Mesendoderm (in vitro differentiated cells): ENCODE measurements at regions not wholly inside any gene's neighbourhood (a gene's known extent, or its start where the extent isn't known, plus 50 kb on each side); places are given as distances from the start of the nearest gene placed in this dataset.

Experiments
- DNase-seq: peaks from one replicate; pipeline ENCODE4 v3.0.0; 2013
- H2AK5ac ChIP-seq: 2 replicates; pipeline ENCODE4 v1.6.1; 2013; ENCODE audit warnings: low read length, inconsistent platforms
- H2BK120ac ChIP-seq: 2 replicates; pipeline ENCODE4 v1.6.1; 2013; ENCODE audit warnings: low read depth, mild to moderate bottlenecking, low read length, moderate library complexity, mixed read lengths
- H2BK15ac ChIP-seq: replicated peaks from 2 replicates; pipeline ENCODE4 v1.6.1; 2013; ENCODE audit warnings: low read depth, mild to moderate bottlenecking, moderate library complexity
- H2BK5ac ChIP-seq: 2 replicates; pipeline ENCODE4 v1.6.1; 2013; ENCODE audit warnings: low read length, inconsistent platforms
- H3K18ac ChIP-seq: 2 replicates; pipeline ENCODE4 v1.6.1; 2013; ENCODE audit warnings: mild to moderate bottlenecking, low read length, mixed read lengths
- H3K23ac ChIP-seq: one replicate; pipeline ENCODE4 v1.6.1; 2013; ENCODE audit warnings: low read length
- H3K27ac ChIP-seq: 2 replicates; pipeline ENCODE4 v1.5.1; 2013; ENCODE audit warnings: low read depth, mild to moderate bottlenecking, inconsistent platforms, low read length, moderate library complexity
- H3K27me3 ChIP-seq: 2 replicates; pipeline ENCODE4 v1.6.1; 2013; ENCODE audit warnings: low read length, control low read depth, mild to moderate bottlenecking, inconsistent platforms; ENCODE audit not compliant: insufficient read depth, poor library complexity
- H3K36me3 ChIP-seq: 2 replicates; pipeline ENCODE4 v1.6.1; 2013; ENCODE audit warnings: low read length, inconsistent platforms; ENCODE audit not compliant: control insufficient read depth, insufficient read depth
- H3K4ac ChIP-seq: one replicate; pipeline ENCODE4 v1.6.1; 2013; ENCODE audit warnings: low read depth, mild to moderate bottlenecking, low read length, moderate library complexity
- H3K4me1 ChIP-seq: 2 replicates; pipeline ENCODE4 v1.6.1; 2013; ENCODE audit warnings: low read depth, low read length, inconsistent platforms; ENCODE audit not compliant: control insufficient read depth
- H3K4me2 ChIP-seq: 2 replicates; pipeline ENCODE4 v1.6.1; 2013; ENCODE audit warnings: low read length
- H3K4me3 ChIP-seq: 2 replicates; pipeline ENCODE4 v1.5.1; 2013; ENCODE audit warnings: mild to moderate bottlenecking, low read length
- H3K56ac ChIP-seq: one replicate; pipeline ENCODE4 v1.6.1; 2013; ENCODE audit warnings: low read length
- H3K79me1 ChIP-seq: 2 replicates; pipeline ENCODE4 v1.6.1; 2013; ENCODE audit warnings: low read length, inconsistent platforms
- H3K79me2 ChIP-seq: 2 replicates; pipeline ENCODE4 v1.6.1; 2013; ENCODE audit warnings: mild to moderate bottlenecking, low read length; ENCODE audit not compliant: control insufficient read depth, insufficient read depth
- H3K9ac ChIP-seq: 2 replicates; pipeline ENCODE4 v1.6.1; 2013; ENCODE audit warnings: low read length, inconsistent platforms
- H4K5ac ChIP-seq: one replicate; pipeline ENCODE4 v1.6.1; 2013; ENCODE audit warnings: low read length
- H4K8ac ChIP-seq: one replicate; pipeline ENCODE4 v1.6.1; 2013; ENCODE audit warnings: low read depth, mild to moderate bottlenecking, control low read depth, low read length, moderate library complexity
- WGBS: extraction: QIAGEN DNeasy Blood & Tissue Kit; methylation state at CpG from one replicate; pipeline ENCODE4 v1.1.7; 2013; ENCODE audit warnings: low lambda C conversion rate, missing lambda C conversion rate; ENCODE audit not compliant: insufficient coverage; ENCODE audit errors: extremely low coverage; 5-methylcytosine and 5-hydroxymethylcytosine counted together

- no peaks in the 10 kb centered on the region for H3K79me1 ChIP-seq
- H4K8ac ChIP-seq, result no peak overlapping the region
- peak overlapping the region; percentile 29 for H3K4me3 ChIP-seq
- H3K9ac ChIP-seq, result peak overlapping the region; percentile 69
- no peak overlapping the region for H2BK120ac ChIP-seq
- H4K5ac ChIP-seq, result no peak overlapping the region
- H3K27me3 ChIP-seq, result no peaks in the 10 kb centered on the region
- H2AK5ac ChIP-seq, result no peak overlapping the region
- peak overlapping the region; percentile 80 for H3K56ac ChIP-seq
- DNase-seq, result peak; percentile 79
- peak overlapping the region; percentile 20 for H3K18ac ChIP-seq
- no CpG with 5 or more reads among the region's 47 CpGs for WGBS
- H3K27ac ChIP-seq, result no peak overlapping the region
- H2BK15ac ChIP-seq, result no peak overlapping the region
- peak overlapping the region; percentile 57 for H3K23ac ChIP-seq
- no peak overlapping the region for H2BK5ac ChIP-seq
- H3K36me3 ChIP-seq, result no peaks in the 10 kb centered on the region
- H3K4ac ChIP-seq, result no peak overlapping the region
- H3K79me2 ChIP-seq, result no peaks in the 10 kb centered on the region
- peak overlapping the region; percentile 82 for H3K4me2 ChIP-seq
- no peaks in the 10 kb centered on the region for H3K4me1 ChIP-seq
Measured at GRCh38 chr11:133787379-133788141, 57.8 kb downstream of the SPATA19 start.

DNA sequence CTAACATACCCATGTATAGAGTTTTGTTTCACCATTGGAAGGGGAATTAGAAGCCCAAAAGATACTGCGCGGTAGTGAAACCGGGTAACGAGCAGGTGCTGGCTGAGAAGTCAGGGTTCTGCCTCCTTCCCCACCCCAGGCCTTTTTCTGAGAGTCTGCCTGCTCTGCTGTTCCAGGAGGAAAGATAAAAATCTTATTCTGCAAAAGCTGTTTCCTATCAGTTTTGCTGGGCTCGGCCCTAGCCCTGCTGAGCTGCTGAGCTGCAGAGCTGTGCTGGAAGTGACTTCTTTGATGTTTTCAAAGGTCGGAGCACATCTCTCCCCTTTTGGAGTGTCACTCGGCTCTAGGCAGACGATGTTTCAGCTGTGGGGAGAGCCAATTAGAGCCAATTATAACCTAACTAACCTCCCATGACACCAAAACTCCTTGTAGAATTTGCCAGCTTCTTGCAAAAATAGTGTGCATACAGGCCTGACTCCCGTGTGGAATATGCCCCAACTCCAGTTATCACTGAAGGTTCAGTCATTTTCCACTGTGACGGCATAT, 59.4 kb downstream of the SPATA19 start:
- Histone ChIP-seq H3K4me3 (no peak overlapping the region), H2AK5ac (no peak overlapping the region), H3K36me3 (no peaks in the 10 kb centered on the region), H3K4me2 (no peak overlapping the region), H2BK15ac (no peak overlapping the region), H3K27me3 (no peaks in the 10 kb centered on the region), H4K5ac (no peak overlapping the region), H3K18ac (no peak overlapping the region), H3K4ac (no peak overlapping the region), H2BK5ac (no peak overlapping the region), H3K9ac (no peak overlapping the region), H2BK120ac (no peak overlapping the region), H3K27ac (no peak overlapping the region), H3K4me1 (no peaks in the 10 kb centered on the region), H3K56ac (no peak overlapping the region), H3K23ac (no peak overlapping the region), H3K79me2 (no peaks in the 10 kb centered on the region), H4K8ac (no peak overlapping the region), H3K79me1 (no peaks in the 10 kb centered on the region)
- DNase-seq, result no peak
- WGBS, result no CpG with 5 or more reads among the region's 10 CpGs

DNA sequence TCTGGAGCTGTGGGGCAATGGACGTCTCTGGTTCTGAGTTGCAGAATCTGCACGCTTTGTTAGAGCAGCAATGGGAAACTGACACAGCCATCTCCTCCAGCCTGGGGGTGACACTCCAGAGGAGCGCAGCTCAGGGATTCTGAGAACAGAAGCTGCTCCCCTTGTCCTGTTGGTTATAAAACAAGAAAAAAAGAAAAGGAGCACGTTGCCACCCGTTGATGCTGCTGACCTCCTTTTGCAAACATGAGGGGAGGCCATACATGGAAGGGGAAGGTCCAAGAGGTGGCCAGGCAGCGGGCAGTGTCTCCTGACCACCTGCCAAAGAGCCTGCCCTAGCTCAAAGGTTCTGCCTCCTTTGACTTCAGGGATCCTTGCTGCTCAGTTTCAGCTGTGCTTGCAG, 61.0 kb downstream of the SPATA19 start:
- Histone ChIP-seq H3K9ac (no peak overlapping the region), H3K23ac (no peak overlapping the region), H3K4me3 (no peak overlapping the region), H2BK15ac (no peak overlapping the region), H3K4me1 (no peaks in the 10 kb centered on the region), H2AK5ac (no peak overlapping the region), H3K79me2 (no peaks in the 10 kb centered on the region), H3K79me1 (no peaks in the 10 kb centered on the region), H3K18ac (no peak overlapping the region), H3K36me3 (no peaks in the 10 kb centered on the region), H2BK5ac (no peak overlapping the region), H3K27ac (no peak overlapping the region), H4K8ac (no peak overlapping the region), H3K4me2 (no peak overlapping the region), H4K5ac (no peak overlapping the region), H3K27me3 (no peaks in the 10 kb centered on the region), H3K4ac (no peak overlapping the region), H3K56ac (no peak overlapping the region), H2BK120ac (no peak overlapping the region)
- DNase-seq, result no peak
- WGBS, result no CpG with 5 or more reads among the region's 6 CpGs

DNA sequence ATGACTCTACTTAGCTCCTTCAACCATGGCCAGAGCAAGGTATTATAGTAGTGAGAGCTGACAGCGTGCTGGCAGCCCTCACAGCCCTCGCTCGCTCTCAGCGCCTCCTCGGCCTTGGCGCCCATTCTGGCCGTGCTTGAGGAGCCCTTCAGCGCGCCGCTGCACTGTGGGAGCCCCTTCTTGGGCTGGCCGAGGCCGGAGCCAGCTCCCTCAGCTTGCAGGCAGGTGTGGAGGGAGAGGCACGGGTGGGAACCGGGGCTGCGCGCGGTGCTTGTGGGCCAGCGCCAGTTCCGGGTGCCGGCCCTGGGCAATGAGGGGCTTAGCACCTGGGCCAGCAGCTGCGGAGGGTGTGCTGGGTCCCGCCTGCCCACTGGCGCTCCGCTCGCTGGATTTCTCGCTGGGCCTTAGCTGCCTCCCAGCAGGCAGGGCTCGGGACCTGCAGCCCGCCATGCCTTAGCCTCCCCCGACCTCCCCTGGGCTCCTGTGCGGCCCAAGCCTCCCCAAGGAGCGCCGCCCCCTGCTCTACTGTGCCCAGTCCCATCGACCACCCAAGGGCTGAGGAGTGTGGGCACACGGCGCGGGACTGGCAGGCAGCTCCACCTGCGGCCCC, 63.1 kb downstream of the SPATA19 start:
- Histone ChIP-seq H3K36me3 (no peaks in the 10 kb centered on the region), H3K23ac (no peak overlapping the region), H3K4me2 (no peak overlapping the region), H3K27ac (no peak overlapping the region), H3K4me1 (no peaks in the 10 kb centered on the region), H3K9ac (no peak overlapping the region), H2AK5ac (no peak overlapping the region), H3K79me1 (no peaks in the 10 kb centered on the region), H3K27me3 (no peaks in the 10 kb centered on the region), H2BK5ac (no peak overlapping the region), H3K18ac (no peak overlapping the region), H4K5ac (no peak overlapping the region), H4K8ac (no peak overlapping the region), H3K4ac (no peak overlapping the region), H2BK120ac (no peak overlapping the region), H2BK15ac (no peak overlapping the region), H3K4me3 (no peak overlapping the region), H3K79me2 (no peaks in the 10 kb centered on the region), H3K56ac (no peak overlapping the region)
- WGBS, result no CpG with 5 or more reads among the region's 37 CpGs
- DNase-seq, result no peak

DNA sequence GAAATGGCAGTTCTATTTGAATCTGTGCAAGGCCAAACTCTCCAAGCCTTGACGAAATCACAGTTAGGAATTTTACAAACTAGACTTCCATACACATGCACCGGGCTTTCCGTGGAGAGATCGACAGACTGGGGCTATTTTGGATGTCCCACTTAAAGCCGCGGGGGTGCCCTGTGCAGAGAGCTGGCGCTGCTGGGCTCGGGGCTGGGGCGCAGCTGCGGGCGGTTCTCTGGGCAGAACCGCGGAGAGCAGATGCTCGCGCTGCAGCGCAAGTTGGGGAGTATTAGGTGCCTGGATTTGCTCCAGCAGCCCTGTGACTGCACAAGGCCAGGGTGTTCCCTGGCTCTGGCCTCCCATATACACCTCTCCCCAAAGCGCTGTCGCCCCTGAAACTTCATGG, 67.2 kb downstream of the SPATA19 start:
- H3K4me3 ChIP-seq, result no peak overlapping the region
- no peak overlapping the region for H2BK120ac ChIP-seq
- H3K79me1 ChIP-seq, result no peaks in the 10 kb centered on the region
- no peak overlapping the region for H2BK15ac ChIP-seq
- H3K27me3 ChIP-seq, result no peaks in the 10 kb centered on the region
- H4K5ac ChIP-seq, result no peak overlapping the region
- H3K56ac ChIP-seq, result no peak overlapping the region
- no peak overlapping the region for H3K18ac ChIP-seq
- no peak overlapping the region for H3K23ac ChIP-seq
- H3K36me3 ChIP-seq, result no peaks in the 10 kb centered on the region
- no peak overlapping the region for H3K4me2 ChIP-seq
- H2BK5ac ChIP-seq, result no peak overlapping the region
- no peak overlapping the region for H3K27ac ChIP-seq
- H3K9ac ChIP-seq, result no peak overlapping the region
- no peak overlapping the region for H3K4ac ChIP-seq
- WGBS, result no CpG with 5 or more reads among the region's 18 CpGs
- no peak overlapping the region for H4K8ac ChIP-seq
- H3K4me1 ChIP-seq, result no peaks in the 10 kb centered on the region
- no peaks in the 10 kb centered on the region for H3K79me2 ChIP-seq
- no peak for DNase-seq
- no peak overlapping the region for H2AK5ac ChIP-seq
